ENCODE measurements at regions not wholly inside any gene's neighbourhood (a gene's known extent, or its start where the extent isn't known, plus 50 kb on each side); places are given as distances from the start of the nearest gene placed in this dataset.

- no peak for TF ChIP-seq CTCF (IDR thresholded peaks at IDR 0.05; ENCODE audit: insufficient read depth, low read length)
- TF ChIP-seq, protein P1, sequence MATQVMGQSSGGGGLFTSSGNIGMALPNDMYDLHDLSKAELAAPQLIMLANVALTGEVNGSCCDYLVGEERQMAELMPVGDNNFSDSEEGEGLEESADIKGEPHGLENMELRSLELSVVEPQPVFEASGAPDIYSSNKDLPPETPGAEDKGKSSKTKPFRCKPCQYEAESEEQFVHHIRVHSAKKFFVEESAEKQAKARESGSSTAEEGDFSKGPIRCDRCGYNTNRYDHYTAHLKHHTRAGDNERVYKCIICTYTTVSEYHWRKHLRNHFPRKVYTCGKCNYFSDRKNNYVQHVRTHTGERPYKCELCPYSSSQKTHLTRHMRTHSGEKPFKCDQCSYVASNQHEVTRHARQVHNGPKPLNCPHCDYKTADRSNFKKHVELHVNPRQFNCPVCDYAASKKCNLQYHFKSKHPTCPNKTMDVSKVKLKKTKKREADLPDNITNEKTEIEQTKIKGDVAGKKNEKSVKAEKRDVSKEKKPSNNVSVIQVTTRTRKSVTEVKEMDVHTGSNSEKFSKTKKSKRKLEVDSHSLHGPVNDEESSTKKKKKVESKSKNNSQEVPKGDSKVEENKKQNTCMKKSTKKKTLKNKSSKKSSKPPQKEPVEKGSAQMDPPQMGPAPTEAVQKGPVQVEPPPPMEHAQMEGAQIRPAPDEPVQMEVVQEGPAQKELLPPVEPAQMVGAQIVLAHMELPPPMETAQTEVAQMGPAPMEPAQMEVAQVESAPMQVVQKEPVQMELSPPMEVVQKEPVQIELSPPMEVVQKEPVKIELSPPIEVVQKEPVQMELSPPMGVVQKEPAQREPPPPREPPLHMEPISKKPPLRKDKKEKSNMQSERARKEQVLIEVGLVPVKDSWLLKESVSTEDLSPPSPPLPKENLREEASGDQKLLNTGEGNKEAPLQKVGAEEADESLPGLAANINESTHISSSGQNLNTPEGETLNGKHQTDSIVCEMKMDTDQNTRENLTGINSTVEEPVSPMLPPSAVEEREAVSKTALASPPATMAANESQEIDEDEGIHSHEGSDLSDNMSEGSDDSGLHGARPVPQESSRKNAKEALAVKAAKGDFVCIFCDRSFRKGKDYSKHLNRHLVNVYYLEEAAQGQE (IDR thresholded peaks at IDR 0.05; ENCODE audit: insufficient replicate concordance, low read depth) = no peak
- no peak for TF ChIP-seq GABPA (IDR thresholded peaks at IDR 0.05; ENCODE audit: low read depth)
These were observed 86.2 kb upstream of the ANXA1 start for GRCh38 chr9:73065439-73065838.

All from HL-60 (cell line).